ENCODE measurements at regions not wholly inside any gene's neighbourhood (a gene's known extent, or its start where the extent isn't known, plus 50 kb on each side); places are given as distances from the start of the nearest gene placed in this dataset.

GRCh38 chr2:220006152-220006621, 378.8 kb downstream of the SLC4A3 start:
- no peaks in the 10 kb centered on the region for H3K36me3 ChIP-seq (ENCODE audit: insufficient read depth, low read length)
- H3K4me1 ChIP-seq (ENCODE audit: insufficient read depth, low read length) = no peaks in the 10 kb centered on the region
- no peak overlapping the region for H3K27ac ChIP-seq (ENCODE audit: low read depth, low read length)

GRCh38 chr2:220011859-220012258, 384.4 kb downstream of the SLC4A3 start:
- Histone ChIP-seq H3K27me3 (ENCODE audit: control insufficient read depth in 1 of 2, insufficient read depth in 2 of 2, low read length in 2 of 2) (no peaks in the 10 kb centered on the region), H3K36me3 (ENCODE audit: insufficient read depth, low read length) (no peaks in the 10 kb centered on the region), H3K27ac (ENCODE audit: low read depth, low read length) (no peak overlapping the region), H3K4me1 (ENCODE audit: insufficient read depth, low read length) (no peaks in the 10 kb centered on the region), H3K4me3 (ENCODE audit: low read depth in 1 of 2, low read length in 2 of 2) (no peak overlapping the region), H3K9ac (ENCODE audit: low read length) (no peak overlapping the region), H3K9me3 (ENCODE audit: low read length) (no peaks in the 10 kb centered on the region)

More at GRCh38 chr2:220006152-220006621, 378.8 kb downstream of the SLC4A3 start:
- no peaks in the 10 kb centered on the region for H3K27me3 ChIP-seq (ENCODE audit: control insufficient read depth in 1 of 2, insufficient read depth in 2 of 2, low read length in 2 of 2)
- H3K4me3 ChIP-seq (ENCODE audit: low read depth in 1 of 2, low read length in 2 of 2) = no peak overlapping the region
- no peak overlapping the region for H3K9ac ChIP-seq (ENCODE audit: low read length)
- no peaks in the 10 kb centered on the region for H3K9me3 ChIP-seq (ENCODE audit: low read length)

GRCh38 chr2:220014961-220015360, 387.5 kb downstream of the SLC4A3 start:
- no peaks in the 10 kb centered on the region for H3K9me3 ChIP-seq (ENCODE audit: low read length)
- H3K27me3 ChIP-seq (ENCODE audit: control insufficient read depth in 1 of 2, insufficient read depth in 2 of 2, low read length in 2 of 2) = no peaks in the 10 kb centered on the region
- H3K4me1 ChIP-seq (ENCODE audit: insufficient read depth, low read length) = no peaks in the 10 kb centered on the region
- no peak overlapping the region for H3K9ac ChIP-seq (ENCODE audit: low read length)
- H3K4me3 ChIP-seq (ENCODE audit: low read depth in 1 of 2, low read length in 2 of 2) = no peak overlapping the region
- H3K27ac ChIP-seq (ENCODE audit: low read depth, low read length) = no peak overlapping the region
- no peaks in the 10 kb centered on the region for H3K36me3 ChIP-seq (ENCODE audit: insufficient read depth, low read length)

GRCh38 chr2:220015576-220015975, 388.1 kb downstream of the SLC4A3 start:
- no peak overlapping the region for H3K4me3 ChIP-seq (ENCODE audit: low read depth in 1 of 2, low read length in 2 of 2)
- H3K27ac ChIP-seq (ENCODE audit: low read depth, low read length) = no peak overlapping the region
- H3K9ac ChIP-seq (ENCODE audit: low read length) = no peak overlapping the region
- no peaks in the 10 kb centered on the region for H3K36me3 ChIP-seq (ENCODE audit: insufficient read depth, low read length)
- H3K27me3 ChIP-seq (ENCODE audit: control insufficient read depth in 1 of 2, insufficient read depth in 2 of 2, low read length in 2 of 2) = no peaks in the 10 kb centered on the region
- no peaks in the 10 kb centered on the region for H3K4me1 ChIP-seq (ENCODE audit: insufficient read depth, low read length)
- no peaks in the 10 kb centered on the region for H3K9me3 ChIP-seq (ENCODE audit: low read length)

GRCh38 chr2:220025207-220025606, 397.8 kb downstream of the SLC4A3 start:
- H3K4me1 ChIP-seq (ENCODE audit: insufficient read depth, low read length) = no peaks in the 10 kb centered on the region
- no peak overlapping the region for H3K9ac ChIP-seq (ENCODE audit: low read length)
- H3K27me3 ChIP-seq (ENCODE audit: control insufficient read depth in 1 of 2, insufficient read depth in 2 of 2, low read length in 2 of 2) = no peaks in the 10 kb centered on the region
- no peak overlapping the region for H3K4me3 ChIP-seq (ENCODE audit: low read depth in 1 of 2, low read length in 2 of 2)
- no peaks in the 10 kb centered on the region for H3K36me3 ChIP-seq (ENCODE audit: insufficient read depth, low read length)
- H3K9me3 ChIP-seq (ENCODE audit: low read length) = no peaks in the 10 kb centered on the region
- no peak overlapping the region for H3K27ac ChIP-seq (ENCODE audit: low read depth, low read length)

GRCh38 chr2:220029013-220029412, 401.6 kb downstream of the SLC4A3 start:
- Histone ChIP-seq H3K27ac (ENCODE audit: low read depth, low read length) (no peak overlapping the region), H3K9ac (ENCODE audit: low read length) (no peak overlapping the region), H3K4me1 (ENCODE audit: insufficient read depth, low read length) (no peaks in the 10 kb centered on the region), H3K36me3 (ENCODE audit: insufficient read depth, low read length) (no peaks in the 10 kb centered on the region), H3K4me3 (ENCODE audit: low read depth in 1 of 2, low read length in 2 of 2) (no peak overlapping the region), H3K9me3 (ENCODE audit: low read length) (no peaks in the 10 kb centered on the region), H3K27me3 (ENCODE audit: control insufficient read depth in 1 of 2, insufficient read depth in 2 of 2, low read length in 2 of 2) (no peaks in the 10 kb centered on the region)

- Histone ChIP-seq H3K4me1 (ENCODE audit: insufficient read depth, low read length) (no peaks in the 10 kb centered on the region), H3K4me3 (ENCODE audit: low read depth in 1 of 2, low read length in 2 of 2) (no peak overlapping the region), H3K27ac (ENCODE audit: low read depth, low read length) (no peak overlapping the region), H3K27me3 (ENCODE audit: control insufficient read depth in 1 of 2, insufficient read depth in 2 of 2, low read length in 2 of 2) (no peaks in the 10 kb centered on the region), H3K9me3 (ENCODE audit: low read length) (no peaks in the 10 kb centered on the region), H3K36me3 (ENCODE audit: insufficient read depth, low read length) (no peaks in the 10 kb centered on the region), H3K9ac (ENCODE audit: low read length) (no peak overlapping the region)
These were observed 406.1 kb downstream of the SLC4A3 start for GRCh38 chr2:220033546-220033945.

GRCh38 chr2:220034426-220035130, 407.1 kb downstream of the SLC4A3 start:
- Histone ChIP-seq H3K27me3 (ENCODE audit: control insufficient read depth in 1 of 2, insufficient read depth in 2 of 2, low read length in 2 of 2) (no peaks in the 10 kb centered on the region), H3K36me3 (ENCODE audit: insufficient read depth, low read length) (no peaks in the 10 kb centered on the region), H3K9me3 (ENCODE audit: low read length) (no peaks in the 10 kb centered on the region), H3K4me1 (ENCODE audit: insufficient read depth, low read length) (no peaks in the 10 kb centered on the region), H3K9ac (ENCODE audit: low read length) (no peak overlapping the region), H3K27ac (ENCODE audit: low read depth, low read length) (no peak overlapping the region), H3K4me3 (ENCODE audit: low read depth in 1 of 2, low read length in 2 of 2) (no peak overlapping the region)

GRCh38 chr2:220036431-220036830, 409.0 kb downstream of the SLC4A3 start:
- Histone ChIP-seq H3K27ac (ENCODE audit: low read depth, low read length) (no peak overlapping the region), H3K4me3 (ENCODE audit: low read depth in 1 of 2, low read length in 2 of 2) (no peak overlapping the region), H3K9me3 (ENCODE audit: low read length) (no peaks in the 10 kb centered on the region), H3K36me3 (ENCODE audit: insufficient read depth, low read length) (no peaks in the 10 kb centered on the region), H3K27me3 (ENCODE audit: control insufficient read depth in 1 of 2, insufficient read depth in 2 of 2, low read length in 2 of 2) (no peaks in the 10 kb centered on the region), H3K9ac (ENCODE audit: low read length) (no peak overlapping the region), H3K4me1 (ENCODE audit: insufficient read depth, low read length) (no peaks in the 10 kb centered on the region)

GRCh38 chr2:220040346-220040745, 412.9 kb downstream of the SLC4A3 start:
- Histone ChIP-seq H3K4me3 (ENCODE audit: low read depth in 1 of 2, low read length in 2 of 2) (no peak overlapping the region), H3K4me1 (ENCODE audit: insufficient read depth, low read length) (no peaks in the 10 kb centered on the region), H3K27ac (ENCODE audit: low read depth, low read length) (no peak overlapping the region), H3K27me3 (ENCODE audit: control insufficient read depth in 1 of 2, insufficient read depth in 2 of 2, low read length in 2 of 2) (no peaks in the 10 kb centered on the region), H3K9me3 (ENCODE audit: low read length) (no peaks in the 10 kb centered on the region), H3K9ac (ENCODE audit: low read length) (no peak overlapping the region), H3K36me3 (ENCODE audit: insufficient read depth, low read length) (no peaks in the 10 kb centered on the region)

- Histone ChIP-seq H3K36me3 (ENCODE audit: insufficient read depth, low read length) (no peaks in the 10 kb centered on the region), H3K9me3 (ENCODE audit: low read length) (no peaks in the 10 kb centered on the region), H3K4me1 (ENCODE audit: insufficient read depth, low read length) (no peaks in the 10 kb centered on the region), H3K27ac (ENCODE audit: low read depth, low read length) (no peak overlapping the region), H3K9ac (ENCODE audit: low read length) (no peak overlapping the region), H3K27me3 (ENCODE audit: control insufficient read depth in 1 of 2, insufficient read depth in 2 of 2, low read length in 2 of 2) (no peaks in the 10 kb centered on the region), H3K4me3 (ENCODE audit: low read depth in 1 of 2, low read length in 2 of 2) (no peak overlapping the region)
These were observed 414.0 kb downstream of the SLC4A3 start for GRCh38 chr2:220041447-220041846.

All from muscle layer of colon (tissue), 2 donors.